ENCODE measurements at regions not wholly inside any gene's neighbourhood (a gene's known extent, or its start where the extent isn't known, plus 50 kb on each side); places are given as distances from the start of the nearest gene placed in this dataset.

GRCh38 chr12:76649099-76649498, 89.5 kb upstream of the OSBPL8 start:
- TF ChIP-seq EZH2 (IDR thresholded peaks at IDR 0.05; ENCODE audit: low read length, unreplicated experiment) (no peak), CTCF (conservative IDR thresholded peaks at IDR 0.05; ENCODE audit: low read depth, low read length) (no peak)
